ENCODE measurements at regions not wholly inside any gene's neighbourhood (a gene's known extent, or its start where the extent isn't known, plus 50 kb on each side); places are given as distances from the start of the nearest gene placed in this dataset.

- DNase-seq: no peak
These were observed 174.3 kb upstream of the CCND2 start for GRCh38 chr12:4099276-4099675.

DNA sequence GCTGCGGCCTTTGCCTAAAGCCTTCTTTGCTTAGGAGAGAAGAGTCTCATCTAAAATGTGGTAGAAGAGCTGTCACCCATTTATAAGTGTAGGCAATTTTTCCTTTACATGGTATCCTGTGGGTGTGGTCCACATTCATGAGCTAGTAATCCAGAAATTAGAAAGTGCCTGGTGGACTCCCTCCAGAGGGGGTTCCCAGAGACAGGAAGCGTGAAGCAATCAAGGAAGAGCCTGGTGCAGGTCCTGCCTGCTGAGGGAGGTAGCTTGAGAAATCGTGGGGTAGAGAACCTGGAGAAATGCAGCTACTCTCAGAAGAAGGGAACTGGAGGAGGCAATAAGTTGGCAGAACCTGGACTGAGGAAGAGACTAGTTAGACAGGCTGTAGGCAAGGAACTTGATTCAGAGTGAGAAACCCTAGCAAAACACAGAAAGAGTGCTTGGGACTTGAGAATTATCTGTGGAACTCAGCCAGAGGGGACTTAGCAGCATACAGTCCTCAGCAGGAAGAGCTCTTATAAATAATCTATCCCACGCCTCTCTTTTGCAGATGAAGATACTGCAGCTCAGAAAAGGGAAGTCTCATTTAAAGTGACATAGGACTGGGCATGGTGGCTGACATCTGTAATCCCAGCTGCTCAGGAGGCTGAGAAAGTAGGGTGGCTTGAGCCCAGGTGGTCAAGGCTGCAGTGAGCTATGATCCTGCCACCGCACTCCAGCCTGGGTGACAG, 182.4 kb upstream of the CCND2 start:
- no peak for DNase-seq

DNA sequence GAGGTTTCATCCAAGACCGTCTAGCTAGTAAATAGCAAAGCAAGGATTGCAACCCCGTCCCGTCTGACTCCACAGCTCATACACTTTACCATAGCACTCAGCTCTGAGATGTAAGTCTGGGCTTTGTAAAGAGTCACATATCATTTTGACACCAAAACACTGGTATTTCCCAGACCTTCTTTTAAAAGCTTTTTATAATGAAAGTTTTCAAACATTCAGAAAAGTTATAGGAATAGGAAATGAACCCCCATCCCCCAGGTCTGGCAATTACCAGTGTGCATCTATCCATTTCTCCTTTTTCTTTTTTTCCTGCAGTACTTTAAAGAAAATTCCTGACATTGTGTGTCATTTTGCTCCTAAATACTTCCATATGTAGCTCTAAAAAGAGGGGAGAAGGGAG, 183.6 kb upstream of the CCND2 start:
- no peak for DNase-seq

DNA sequence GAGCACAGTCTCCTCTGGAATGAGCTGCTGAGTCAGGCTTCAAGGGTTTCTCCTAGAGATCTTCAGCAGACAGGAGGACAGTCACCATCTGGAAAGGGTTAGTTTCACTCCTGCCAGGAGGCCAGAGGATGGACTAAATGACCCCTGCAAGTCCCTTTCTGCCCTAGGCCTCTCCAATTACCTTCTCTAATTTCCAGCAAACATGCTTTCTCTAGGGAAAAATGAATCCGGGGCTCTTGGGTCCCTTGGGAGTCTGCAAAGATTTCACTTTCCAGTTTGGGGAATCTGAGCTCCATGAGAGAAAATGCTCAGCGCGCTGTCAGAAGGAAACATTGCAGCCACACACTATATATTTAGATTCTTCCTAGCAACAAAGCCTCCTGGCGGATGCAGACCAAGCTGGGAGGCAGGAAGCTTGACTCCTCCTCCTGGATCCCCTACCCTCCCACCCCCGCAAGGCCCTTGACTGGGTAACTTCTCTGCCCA, 184.4 kb upstream of the CCND2 start:
- DNase-seq: no peak

GRCh38 chr12:4088451-4088850, 185.1 kb upstream of the CCND2 start:
- no peak for DNase-seq

- DNase-seq: no peak
These were observed 187.1 kb upstream of the CCND2 start for GRCh38 chr12:4086481-4086880.

GRCh38 chr12:4084573-4084972, 189.0 kb upstream of the CCND2 start:
- no peak for DNase-seq

- no peak for DNase-seq
These were observed 190.7 kb upstream of the CCND2 start for GRCh38 chr12:4082809-4083403.

DNA sequence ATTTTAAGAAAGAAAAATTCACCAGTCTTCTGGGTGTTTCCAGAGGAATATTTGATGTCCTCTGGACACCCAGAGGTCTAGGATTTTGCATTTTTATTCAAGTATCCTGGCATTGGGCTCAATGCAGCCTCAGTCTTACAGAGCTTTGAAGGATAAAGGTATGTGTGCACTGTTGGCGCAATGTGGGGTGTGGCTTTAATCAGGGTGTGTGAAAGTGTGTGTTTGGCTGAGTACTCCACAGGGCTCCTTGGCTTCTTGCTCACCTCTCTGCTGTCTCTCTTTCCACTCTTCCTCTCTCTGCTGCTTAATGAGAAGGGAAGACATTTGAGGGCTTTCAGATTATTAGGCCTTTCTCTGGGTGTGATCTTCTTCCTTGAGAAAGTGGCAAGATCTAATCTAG, 193.3 kb upstream of the CCND2 start:
- no peak for DNase-seq

GRCh38 chr12:4074129-4074528, 199.4 kb upstream of the CCND2 start:
- no peak for DNase-seq

GRCh38 chr12:4069670-4070010, 196.4 kb upstream of the PARP11 start:
- DNase-seq: no peak

DNA sequence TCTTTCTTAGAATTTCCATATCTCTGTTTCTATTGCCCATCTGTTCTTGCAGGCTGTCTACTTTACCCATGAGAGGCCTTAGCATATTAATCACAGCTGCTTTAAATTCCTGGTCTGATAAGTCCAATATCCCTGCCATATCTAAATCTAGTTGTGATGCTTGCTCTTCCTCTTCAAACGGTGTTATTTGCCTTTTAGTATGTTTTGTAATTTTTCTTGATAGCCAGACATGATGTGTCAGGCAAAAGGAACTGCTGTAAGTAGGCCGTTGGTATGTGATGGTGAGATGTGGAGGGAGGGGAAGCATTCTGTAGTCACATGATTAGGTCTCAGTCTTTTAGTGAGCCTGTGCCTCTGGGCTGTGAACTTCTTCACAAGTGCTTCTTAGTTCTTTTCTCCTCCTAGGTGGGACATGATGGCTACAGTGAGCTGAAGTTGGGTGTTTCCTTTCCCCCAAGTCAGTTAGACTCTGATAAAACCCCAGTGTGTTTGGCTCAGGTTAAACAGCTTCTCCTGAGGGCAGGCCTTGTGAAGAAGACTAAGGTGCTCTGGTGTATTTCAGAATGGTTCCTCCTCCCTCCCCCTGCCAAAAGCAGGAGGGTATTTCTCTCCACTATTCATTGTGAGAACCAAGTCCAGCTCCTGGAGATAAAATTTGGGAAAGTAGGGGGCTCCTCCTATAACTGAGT, 195.9 kb upstream of the PARP11 start:
- no peak for DNase-seq

GRCh38 chr12:4064008-4064407, 190.8 kb upstream of the PARP11 start:
- no peak for DNase-seq

GRCh38 chr12:4059898-4060568, 186.8 kb upstream of the PARP11 start:
- no peak for DNase-seq

- DNase-seq: no peak
These were observed 184.0 kb upstream of the PARP11 start for GRCh38 chr12:4056910-4057845.

DNA sequence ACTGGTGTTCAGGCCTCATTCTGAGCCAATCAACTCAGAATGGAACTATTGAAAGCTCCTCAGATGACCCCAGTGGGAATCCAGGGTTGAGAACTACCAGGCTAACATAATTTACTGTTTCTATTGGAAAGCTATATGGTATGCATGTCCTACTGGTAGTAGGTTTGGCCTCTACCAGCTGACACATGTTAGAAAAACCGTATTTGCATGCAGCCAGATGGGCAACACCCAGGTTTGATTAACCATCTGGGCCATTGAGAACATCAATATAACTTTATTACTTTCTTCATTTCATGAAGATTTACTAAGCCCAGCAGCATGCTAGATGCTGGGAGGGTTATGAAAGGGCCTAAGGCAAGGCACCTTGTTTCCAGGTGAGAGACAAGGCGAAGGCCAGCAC, 181.4 kb upstream of the PARP11 start:
- DNase-seq: no peak

DNA sequence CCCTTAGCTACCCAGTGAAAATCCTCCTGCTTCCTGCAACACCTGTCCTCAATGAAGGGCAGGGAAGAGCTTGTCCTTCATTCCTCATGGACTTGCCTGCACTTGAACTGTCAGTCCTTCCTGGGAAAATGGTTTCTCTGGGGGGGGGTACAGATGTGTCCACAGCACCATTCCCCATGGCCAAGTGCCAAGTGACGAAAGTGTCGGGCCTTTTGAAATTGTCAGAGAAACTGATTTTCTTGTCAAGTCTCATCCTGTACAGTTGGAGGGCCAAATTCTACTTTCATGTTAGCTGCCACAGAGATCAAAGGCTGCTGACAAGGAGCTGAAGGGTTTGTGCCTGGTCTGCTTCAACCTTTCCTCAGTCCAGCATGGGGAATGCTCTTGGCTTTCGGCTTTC, 179.5 kb upstream of the PARP11 start:
- DNase-seq: no peak

GRCh38 chr12:4051596-4051995, 178.4 kb upstream of the PARP11 start:
- no peak for DNase-seq

- DNase-seq: no peak
These were observed 177.1 kb upstream of the PARP11 start for GRCh38 chr12:4050340-4050739.

GRCh38 chr12:4049298-4050080, 176.3 kb upstream of the PARP11 start:
- no peak for DNase-seq

GRCh38 chr12:4047421-4047820, 174.2 kb upstream of the PARP11 start:
- no peak for DNase-seq

DNA sequence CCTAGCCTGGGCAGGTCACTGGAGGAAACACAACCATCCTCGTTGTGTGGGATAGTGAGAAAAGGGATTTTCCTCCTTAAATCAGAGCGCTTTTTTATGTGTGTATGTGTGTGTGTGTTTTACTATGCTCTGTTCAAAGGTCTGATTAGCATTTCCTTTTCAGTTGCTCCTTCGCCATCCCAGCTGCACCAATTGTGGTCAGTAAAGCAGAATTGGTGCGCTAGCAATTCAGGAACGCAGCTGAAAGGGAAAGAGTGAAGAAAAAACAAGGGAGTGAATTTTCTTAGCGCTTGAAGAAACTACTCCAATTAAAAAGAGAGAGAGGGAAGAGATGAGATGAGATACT, 173.3 kb upstream of the PARP11 start:
- DNase-seq: no peak
